ENCODE measurements at regions not wholly inside any gene's neighbourhood (a gene's known extent, or its start where the extent isn't known, plus 50 kb on each side); places are given as distances from the start of the nearest gene placed in this dataset.

DNA sequence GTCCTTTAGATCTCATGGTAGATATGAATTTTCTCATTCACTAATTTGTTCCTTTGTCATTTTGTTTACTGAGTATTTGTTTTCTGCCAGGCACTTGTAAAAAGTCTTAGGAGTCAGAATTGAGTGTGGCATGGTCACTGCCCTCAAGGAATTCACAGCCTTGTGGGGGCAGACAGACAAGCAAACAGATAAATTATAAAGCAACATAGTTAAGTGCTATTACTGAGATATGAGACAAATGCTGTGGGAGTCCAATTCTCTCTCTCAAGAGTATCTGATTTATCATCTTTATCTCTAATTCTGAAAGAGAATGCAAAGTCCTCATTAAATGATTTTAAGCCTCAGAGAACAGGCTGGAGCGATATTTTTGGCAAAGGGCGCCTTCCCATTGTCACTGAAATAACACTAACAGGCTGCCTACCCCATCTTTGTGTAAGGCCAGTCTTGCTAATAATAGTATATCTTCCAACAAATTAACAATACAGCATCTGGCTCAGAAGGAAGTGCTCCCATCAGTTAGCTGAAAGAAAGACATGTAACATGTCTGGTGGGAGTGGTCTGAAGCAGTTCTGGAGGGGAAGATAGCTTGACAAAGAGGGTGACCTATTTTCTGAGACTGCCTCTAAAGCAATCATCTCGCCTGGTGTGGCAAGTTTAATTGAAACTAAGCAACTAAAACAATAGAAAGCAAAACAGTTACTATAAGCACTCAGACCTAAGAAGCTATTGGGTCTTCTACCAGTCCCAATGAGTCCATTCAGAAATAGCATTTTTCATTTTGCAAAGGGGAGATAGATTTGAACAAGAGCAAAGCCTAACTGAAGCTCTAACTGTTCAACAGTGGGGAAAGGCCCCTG lies 61.5 kb upstream of the AMOT start:
- no peak for DNase-seq
- intact Hi-C loops (cut with DNase I) = no loop called here

GRCh38 chrX:112896051-112896450 lies 55.4 kb upstream of the AMOT start:
- no peak for DNase-seq
- intact Hi-C loops (cut with DNase I) = no loop called here

Data from head of caudate nucleus (tissue), 42 donors.